ENCODE measurements at regions not wholly inside any gene's neighbourhood (a gene's known extent, or its start where the extent isn't known, plus 50 kb on each side); places are given as distances from the start of the nearest gene placed in this dataset.

DNA sequence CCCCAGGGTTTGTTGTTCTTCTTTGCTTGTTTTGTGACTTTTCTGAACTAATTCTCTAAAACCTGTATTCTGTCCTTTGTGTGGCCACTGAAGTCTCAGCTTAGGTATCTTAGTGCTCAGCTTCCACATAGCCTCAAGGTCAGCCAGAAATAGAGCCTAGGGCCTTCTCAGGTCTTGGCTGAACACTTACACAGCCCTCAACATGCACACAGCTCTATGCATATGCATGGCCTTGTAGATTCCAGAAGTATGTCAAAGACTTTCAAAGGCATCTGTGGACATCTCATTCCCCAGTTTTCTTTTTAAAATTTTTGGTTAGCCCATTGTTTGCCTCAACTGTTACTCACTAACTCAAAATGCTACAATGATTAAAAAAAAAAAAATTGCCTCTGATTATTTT lies 99.9 kb upstream of the GRIA1 start:
- H3K27ac ChIP-seq = no peak overlapping the region
- ATAC-seq = no peak
- intact Hi-C loops (cut with DNase I) = no loop called here
- TF ChIP-seq, protein P1, sequence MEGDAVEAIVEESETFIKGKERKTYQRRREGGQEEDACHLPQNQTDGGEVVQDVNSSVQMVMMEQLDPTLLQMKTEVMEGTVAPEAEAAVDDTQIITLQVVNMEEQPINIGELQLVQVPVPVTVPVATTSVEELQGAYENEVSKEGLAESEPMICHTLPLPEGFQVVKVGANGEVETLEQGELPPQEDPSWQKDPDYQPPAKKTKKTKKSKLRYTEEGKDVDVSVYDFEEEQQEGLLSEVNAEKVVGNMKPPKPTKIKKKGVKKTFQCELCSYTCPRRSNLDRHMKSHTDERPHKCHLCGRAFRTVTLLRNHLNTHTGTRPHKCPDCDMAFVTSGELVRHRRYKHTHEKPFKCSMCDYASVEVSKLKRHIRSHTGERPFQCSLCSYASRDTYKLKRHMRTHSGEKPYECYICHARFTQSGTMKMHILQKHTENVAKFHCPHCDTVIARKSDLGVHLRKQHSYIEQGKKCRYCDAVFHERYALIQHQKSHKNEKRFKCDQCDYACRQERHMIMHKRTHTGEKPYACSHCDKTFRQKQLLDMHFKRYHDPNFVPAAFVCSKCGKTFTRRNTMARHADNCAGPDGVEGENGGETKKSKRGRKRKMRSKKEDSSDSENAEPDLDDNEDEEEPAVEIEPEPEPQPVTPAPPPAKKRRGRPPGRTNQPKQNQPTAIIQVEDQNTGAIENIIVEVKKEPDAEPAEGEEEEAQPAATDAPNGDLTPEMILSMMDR (IDR thresholded peaks at IDR 0.05) = no peak
- TF ChIP-seq POLR2A (IDR thresholded peaks at IDR 0.05) = no peak
- no peak overlapping the region for H3K4me3 ChIP-seq
- no peaks in the 10 kb centered on the region for H3K9me3 ChIP-seq
- no peaks in the 10 kb centered on the region for H3K27me3 ChIP-seq
- no peaks in the 10 kb centered on the region for H3K36me3 ChIP-seq
- DNase-seq = no peak
- no peaks in the 10 kb centered on the region for H3K4me1 ChIP-seq

DNA sequence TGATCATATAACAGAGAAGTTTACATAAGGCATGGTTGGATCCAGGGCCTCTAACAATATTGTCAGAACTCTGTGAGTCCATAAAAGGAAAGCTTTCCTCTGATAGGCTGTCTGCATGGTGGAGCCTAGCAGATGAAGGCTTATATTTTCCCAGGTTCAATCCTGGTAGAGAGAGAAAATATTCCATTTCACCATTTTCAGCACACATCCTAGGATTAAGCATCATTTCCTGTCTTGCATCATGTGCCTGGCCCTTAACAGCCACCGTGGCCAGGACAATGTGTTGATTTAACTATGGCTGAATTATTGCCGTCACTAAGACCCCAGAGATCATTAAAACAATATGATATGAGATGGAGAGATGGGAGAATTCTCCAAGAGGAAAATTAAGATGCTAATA lies 90.9 kb upstream of the GRIA1 start:
- no peaks in the 10 kb centered on the region for H3K36me3 ChIP-seq
- ATAC-seq (no peak), DNase-seq (no peak)
- WGBS (ENCODE audit: insufficient coverage, low coverage, low lambda C conversion rate, missing lambda C conversion rate) = 42% methylated on average over 2 of the region's 2 CpGs
- H3K4me3 ChIP-seq = no peak overlapping the region
- H3K4me1 ChIP-seq = no peaks in the 10 kb centered on the region
- H3K27ac ChIP-seq = no peak overlapping the region
- TF ChIP-seq, protein P1 (IDR thresholded peaks at IDR 0.05) = no peak
- no peak for TF ChIP-seq POLR2A (IDR thresholded peaks at IDR 0.05)
- H3K27me3 ChIP-seq = no peaks in the 10 kb centered on the region
- H3K9me3 ChIP-seq = no peaks in the 10 kb centered on the region
- intact Hi-C loops (cut with DNase I) = no loop called here

- Histone ChIP-seq H3K27me3 (no peaks in the 10 kb centered on the region), H3K36me3 (no peaks in the 10 kb centered on the region), H3K4me3 (no peak overlapping the region), H3K9me3 (no peaks in the 10 kb centered on the region), H3K27ac (no peak overlapping the region), H3K4me1 (no peaks in the 10 kb centered on the region)
- TF ChIP-seq, protein P1 (IDR thresholded peaks at IDR 0.05) = no peak
- no peak for TF ChIP-seq POLR2A (IDR thresholded peaks at IDR 0.05)
- intact Hi-C loops (cut with DNase I) = no loop called here
- no peak for ATAC-seq
- WGBS (ENCODE audit: insufficient coverage, low coverage, low lambda C conversion rate, missing lambda C conversion rate) = 63% methylated on average over 2 of the region's 2 CpGs
- DNase-seq = no peak
These were observed 89.5 kb upstream of the GRIA1 start for GRCh38 chr5:153400931-153401330.

GRCh38 chr5:153402550-153402949 lies 87.9 kb upstream of the GRIA1 start:
- no peak overlapping the region for H3K4me3 ChIP-seq
- H3K27ac ChIP-seq = no peak overlapping the region
- H3K9me3 ChIP-seq = no peaks in the 10 kb centered on the region
- H3K36me3 ChIP-seq = no peaks in the 10 kb centered on the region
- TF ChIP-seq, protein P1 (IDR thresholded peaks at IDR 0.05) = no peak
- TF ChIP-seq POLR2A (IDR thresholded peaks at IDR 0.05) = no peak
- DNase-seq = no peak
- no peak for ATAC-seq
- intact Hi-C loops (cut with DNase I) = no loop called here
- H3K27me3 ChIP-seq = no peaks in the 10 kb centered on the region
- no peaks in the 10 kb centered on the region for H3K4me1 ChIP-seq

GRCh38 chr5:153403470-153403869 lies 87.0 kb upstream of the GRIA1 start:
- no peak for TF ChIP-seq POLR2A (IDR thresholded peaks at IDR 0.05)
- TF ChIP-seq, protein P1 (IDR thresholded peaks at IDR 0.05) = no peak
- Histone ChIP-seq H3K4me3 (no peak overlapping the region), H3K9me3 (no peaks in the 10 kb centered on the region), H3K27me3 (no peaks in the 10 kb centered on the region), H3K4me1 (no peaks in the 10 kb centered on the region), H3K27ac (no peak overlapping the region), H3K36me3 (no peaks in the 10 kb centered on the region)
- no peak for ATAC-seq
- intact Hi-C loops (cut with DNase I) = no loop called here
- no peak for DNase-seq

Data from right lobe of liver (tissue), 6 donors.